Fibroblast of skin of left quadriceps (primary cell): ENCODE measurements at regions not wholly inside any gene's neighbourhood (a gene's known extent, or its start where the extent isn't known, plus 50 kb on each side); places are given as distances from the start of the nearest gene placed in this dataset.

Source experiments
- DNase-seq, 2 experiments: peaks; one replicate each; pipeline ENCODE4 v3.0.0-alpha.2; 2013; ENCODE audit warnings: low read depth in 2 of 2

DNA sequence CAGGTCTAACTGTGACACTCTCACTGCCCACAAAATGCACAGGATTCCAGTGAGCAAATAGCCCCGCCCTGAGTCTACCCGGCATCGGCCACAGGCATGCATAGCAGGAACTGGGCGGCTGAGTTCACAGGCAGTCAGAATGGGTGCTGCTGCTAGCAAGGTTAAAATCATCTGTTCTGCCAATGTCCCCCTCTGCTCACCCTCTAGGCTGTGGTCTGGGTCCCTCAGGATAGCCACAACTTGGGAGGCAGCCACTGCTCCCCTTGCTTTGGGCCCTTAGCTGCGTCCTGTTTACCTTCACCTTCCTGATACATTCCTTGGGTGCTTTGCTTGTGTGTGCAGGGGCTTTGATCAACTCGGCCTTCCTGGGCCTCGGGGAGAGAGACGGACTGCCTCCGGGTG is 232.9 kb upstream of the RGMA start:
- peak; percentile 6 to 18 for DNase-seq

DNA sequence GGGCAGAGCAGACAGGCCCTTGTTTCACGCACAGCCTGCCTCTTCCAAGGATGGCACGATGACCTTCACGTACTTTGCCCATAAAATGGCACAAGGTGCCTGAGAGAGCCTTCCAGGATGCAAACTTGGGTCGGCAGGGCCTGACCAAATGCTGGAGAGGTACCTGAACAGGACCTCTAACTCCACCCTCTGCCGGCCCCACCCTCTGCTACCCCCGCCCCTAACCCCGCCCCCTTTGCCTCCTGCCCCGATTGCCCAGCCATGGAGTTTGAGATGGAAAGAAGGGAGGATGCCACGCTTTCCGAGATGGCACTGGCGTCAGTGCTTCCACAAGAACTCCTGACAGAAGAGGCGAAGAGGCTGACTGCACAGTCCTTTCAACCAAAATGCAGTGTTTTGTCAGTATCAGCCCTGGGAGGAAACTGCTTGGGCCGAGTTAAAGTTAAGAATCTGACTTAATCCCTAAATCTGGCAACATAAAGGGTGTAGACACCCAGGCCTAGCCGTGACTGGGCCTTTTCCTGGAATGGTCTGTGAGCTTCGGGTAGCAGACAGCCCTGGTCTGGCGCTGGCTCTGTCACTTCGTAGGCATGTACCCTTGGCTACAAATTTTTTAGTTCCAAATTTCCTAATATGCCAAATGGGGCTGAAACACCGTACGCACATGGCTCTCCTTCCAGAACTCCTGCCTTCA is 230.3 kb upstream of the RGMA start:
- no peak for DNase-seq

DNA sequence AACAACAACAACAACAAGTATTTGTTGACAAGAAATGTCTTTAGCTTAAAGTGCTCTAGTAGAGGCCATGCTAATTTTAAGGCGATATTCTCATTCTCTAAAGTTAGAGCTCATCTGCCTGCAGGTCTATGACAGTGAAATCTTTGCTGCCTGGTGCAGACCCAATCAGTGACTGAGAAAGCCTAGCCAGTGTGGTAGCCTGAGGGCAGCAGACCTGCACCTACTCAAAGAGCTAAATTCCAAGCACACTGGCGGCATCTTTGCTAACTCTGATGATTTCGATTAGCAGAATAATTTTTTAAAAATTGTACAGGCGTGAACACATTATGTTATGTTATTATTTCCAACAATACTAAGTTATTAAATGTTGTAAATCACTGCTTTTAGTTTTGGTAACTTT is 228.8 kb upstream of the RGMA start:
- DNase-seq: no peak

DNA sequence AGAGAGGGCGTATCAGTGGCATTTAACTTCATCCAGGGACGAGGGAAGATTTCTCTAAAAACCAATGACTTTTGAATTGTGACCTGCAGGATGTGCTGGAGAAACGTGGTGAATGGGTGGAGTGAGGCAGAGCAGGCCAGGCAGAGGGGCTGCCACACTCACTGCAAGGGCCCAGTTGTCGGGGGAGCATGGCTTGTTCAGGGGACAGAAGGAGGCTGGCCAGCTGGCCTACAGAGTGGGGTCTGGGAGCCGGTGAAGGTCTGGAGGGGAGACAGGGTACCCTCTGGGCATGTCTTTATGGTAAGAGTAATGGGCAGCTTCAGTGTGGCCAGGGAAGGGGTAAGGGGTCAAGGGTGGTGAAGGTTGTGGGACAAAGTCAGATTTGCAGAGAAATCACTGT is 225.2 kb upstream of the RGMA start:
- DNase-seq: no peak

DNA sequence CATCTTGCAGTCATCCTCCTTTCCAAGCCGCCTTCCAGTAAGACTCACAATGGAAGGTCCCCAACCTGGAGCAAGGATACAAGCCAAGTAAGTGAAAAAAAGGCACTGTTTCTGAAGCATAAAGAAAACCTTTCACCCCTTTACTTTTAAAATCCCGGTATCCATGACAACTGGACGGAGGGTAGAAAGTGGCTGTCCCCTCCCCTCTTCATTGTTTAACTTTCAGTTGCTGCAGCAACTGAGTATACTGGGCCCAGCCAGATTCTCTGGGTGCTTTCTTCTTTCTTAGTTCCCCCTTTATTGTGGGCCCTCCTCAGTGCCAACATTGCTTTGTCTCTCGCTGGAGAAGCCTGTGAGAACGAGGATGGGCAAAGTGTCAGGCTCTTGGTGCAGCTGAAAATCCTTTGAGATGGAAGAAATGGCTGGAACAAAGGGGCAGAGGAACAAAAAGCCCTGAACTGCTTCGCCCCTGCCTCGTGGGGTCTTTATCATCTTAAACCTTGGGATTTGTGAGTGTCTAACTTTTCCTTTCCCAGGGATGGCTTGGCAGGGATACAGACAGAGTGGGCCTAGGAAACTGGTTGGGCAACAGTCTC is 224.0 kb upstream of the RGMA start:
- DNase-seq: no peak

DNA sequence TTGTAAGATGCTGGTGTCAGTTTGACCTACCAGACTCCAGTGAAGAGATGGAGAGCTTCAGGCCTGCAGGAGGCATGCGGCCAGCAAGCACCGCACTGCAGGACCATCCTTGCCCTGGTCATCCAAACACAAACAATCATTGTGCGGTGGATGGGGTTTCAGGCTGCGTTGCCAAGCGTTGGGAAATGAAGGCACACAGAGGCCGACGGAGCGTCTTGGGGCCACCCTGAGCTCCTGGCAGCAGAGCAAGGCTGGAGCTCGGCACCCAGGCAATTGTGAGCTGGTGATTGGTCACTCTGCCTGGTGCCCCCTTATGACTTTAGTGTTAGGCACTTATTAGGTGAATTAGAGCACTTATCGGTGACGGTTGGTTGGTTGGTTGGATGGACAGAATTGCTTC is 222.6 kb upstream of the RGMA start:
- no peak for DNase-seq

DNA sequence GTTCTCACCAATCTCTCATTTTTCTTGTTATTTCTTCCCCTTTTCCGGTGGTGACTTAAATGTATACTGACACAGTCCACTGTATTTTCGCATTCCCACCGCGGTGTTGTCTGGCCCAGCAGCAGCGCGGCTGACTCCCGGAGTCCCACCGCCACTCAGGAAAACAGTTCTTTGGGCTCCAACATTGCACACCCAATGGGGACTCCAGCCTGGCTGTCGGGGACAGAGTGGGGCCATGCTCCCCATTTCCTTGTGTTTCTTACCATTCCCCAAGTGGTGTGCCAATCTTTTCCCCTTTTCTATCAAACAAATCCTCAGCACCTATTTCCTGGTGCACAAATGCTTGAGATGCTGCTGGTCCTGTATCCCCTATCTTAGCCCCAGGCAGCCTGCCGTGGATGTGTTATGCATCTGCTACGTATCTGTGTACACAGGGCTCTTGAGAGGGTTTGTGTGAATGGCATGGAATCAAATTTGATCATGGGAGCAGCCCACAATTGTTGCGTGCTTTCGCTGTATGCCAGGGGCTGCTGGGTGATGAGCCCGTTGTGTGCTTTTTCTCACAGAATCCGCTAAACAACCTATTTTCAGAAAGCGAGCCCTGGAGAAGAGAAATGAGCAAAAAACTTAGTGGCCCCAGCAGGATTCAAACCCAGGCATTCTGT is 219.1 kb upstream of the RGMA start:
- DNase-seq: no peak

DNA sequence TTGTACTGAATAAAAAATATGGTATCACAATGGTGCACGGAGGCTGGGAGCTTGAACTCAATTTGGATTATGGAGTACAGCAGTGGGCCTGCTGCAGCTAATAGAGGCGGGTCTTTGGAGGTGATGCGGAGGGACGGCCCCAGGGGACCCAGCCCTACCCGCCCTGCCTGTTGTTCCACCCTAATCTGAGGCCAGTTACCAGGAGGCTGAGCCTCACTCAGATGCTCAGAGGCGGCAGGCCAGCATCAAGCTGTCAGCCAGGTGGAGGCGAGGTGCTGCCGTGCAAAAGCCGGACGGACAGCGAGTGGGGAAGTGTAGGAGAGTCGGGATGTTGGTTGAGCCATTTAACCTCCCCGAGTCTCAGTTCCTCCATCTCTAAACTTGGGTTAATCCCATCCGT is 218.5 kb upstream of the RGMA start:
- DNase-seq: no peak

DNA sequence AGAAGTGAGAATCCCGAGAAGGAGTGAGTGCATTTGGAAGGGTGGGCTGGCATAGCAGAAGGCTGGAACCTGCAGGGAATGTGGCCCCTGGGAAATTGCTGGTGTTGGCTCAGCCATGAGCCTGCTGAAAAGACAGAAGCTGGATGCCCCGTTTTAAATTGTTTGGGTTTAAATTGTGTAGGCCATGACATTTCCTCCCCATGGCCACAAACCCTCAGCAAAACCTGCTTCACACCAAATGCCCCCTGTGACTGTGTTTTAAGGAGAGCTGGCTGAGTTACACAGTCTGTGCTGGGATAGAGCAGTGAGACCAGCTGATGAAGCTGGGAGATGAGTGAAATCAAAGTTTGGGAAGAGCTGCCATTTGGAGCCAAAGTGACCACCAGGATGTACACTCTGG is 216.3 kb upstream of the RGMA start:
- no peak for DNase-seq

DNA sequence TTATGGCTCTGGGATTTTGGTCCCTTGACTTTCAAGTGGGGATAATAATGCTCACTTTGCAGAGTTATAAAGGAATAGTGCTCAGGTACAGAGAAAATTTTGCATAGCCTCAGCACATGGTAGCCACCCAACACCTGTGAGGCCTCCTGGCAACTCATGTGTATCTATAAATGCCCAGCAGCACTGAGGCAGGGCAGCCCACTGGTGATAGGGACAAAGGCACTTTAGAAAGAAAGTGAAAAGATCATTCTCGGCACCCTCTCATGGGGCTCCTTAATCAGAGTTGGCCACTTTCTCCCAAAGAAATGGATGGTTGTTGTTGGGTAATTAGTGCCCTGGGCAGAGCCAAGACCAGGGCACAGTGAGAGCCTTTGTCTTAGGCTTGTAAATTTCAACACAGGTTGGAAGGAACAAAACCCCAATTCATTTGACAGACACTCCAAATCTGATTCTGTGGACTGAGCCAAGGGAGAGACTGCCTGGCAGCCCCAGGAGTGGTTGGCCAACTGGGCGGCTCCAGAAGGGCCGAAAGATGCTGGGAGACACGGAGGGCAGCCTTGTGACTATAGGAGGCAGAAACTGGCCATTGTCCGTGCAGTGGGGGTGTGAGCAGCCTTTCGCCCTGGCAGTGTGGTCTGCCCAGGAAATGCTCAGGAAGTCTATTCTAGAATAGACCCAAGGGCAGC is 213.2 kb upstream of the RGMA start:
- no peak for DNase-seq

DNA sequence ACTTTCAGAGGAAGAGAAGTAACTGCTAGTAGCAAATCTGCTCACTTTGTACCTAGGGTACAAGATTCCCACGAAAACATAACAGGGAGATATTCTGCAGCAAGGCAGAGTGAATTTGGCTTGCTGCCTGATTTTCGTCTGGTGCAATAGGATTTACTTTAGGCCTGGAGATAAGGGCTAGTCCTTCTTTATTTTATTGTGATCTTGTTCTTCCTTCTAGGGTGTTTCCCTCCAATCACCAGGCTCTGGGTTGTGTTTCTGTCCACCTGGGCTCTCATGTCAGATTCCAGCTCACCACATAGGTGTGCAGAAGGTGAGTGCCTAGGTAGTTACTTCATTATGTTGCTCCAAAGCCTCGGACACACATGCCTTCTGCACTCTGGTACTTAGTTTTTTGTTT is 211.8 kb upstream of the RGMA start:
- no peak for DNase-seq

DNA sequence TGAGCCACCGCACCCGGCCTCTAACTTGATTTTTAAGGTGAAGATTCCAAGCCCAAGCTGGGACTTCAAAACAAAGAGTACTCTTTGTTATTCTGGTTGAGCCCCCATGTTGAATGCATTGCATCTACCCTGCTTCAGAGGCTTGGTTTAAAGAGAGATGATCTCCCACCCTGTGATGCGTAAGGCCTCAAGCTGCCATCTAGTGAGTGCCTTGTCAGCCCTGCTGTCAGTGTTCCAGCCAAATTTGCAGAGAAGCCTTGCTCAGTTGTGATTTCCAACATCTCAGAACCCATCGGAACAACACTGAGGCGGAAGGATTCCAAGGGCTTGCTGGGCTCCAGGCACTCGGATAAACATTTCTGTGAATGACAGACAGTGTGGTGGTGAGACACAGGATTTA is 210.7 kb upstream of the RGMA start:
- no peak for DNase-seq

DNA sequence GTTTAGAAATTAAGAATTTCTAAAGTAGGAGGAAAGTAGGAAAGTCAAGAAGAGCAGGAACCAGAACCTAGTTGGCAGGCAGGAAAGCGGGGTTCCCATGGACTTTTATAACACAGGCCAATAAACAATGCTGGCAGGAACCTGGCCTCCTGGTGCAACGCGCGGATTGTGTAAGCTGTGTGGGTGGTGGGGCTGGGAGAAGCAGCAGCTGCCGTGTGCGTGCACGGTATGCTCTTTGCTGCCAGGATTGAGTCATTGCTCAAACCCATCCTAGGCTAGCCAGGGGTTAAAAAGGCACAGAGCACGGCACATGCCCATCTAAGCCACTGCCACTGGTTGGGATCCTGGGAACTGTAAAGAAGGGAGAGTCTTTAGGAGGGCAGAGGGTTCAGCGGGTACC is 209.9 kb upstream of the RGMA start:
- DNase-seq: no peak

DNA sequence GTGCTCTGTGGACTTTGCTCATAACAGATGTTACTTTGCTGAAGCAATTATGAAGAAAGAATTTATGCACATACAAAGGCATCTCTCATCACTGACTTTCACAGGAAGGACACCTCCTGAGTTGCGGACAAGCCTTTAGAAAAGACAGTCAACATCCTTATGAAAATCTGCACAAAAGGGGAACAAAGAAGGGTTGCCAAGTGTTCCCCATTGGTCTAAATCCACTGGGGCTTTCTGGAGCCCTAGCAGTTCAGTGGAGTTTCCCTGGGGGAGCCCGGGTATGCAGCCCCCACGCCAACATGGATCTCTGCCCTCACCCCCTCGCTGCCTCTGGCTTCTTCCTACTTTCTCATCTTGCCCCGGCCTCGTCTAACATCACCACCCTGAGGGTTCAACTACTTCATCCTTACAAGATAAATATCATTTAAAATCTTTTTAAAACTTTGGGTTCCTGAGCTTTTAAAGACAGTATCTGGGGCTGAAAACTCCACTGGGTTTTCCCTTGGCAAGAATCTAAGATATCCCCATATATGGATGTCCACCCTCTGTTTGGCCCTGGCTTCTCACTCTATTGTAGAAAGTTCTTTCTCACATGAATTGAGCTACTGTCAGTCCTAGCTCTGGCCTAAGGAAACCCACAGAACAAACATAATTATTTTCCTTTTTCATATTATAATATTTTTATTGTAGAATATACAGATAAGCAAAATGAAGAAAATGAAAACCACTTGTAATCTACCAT is 207.9 kb upstream of the RGMA start:
- no peak for DNase-seq

DNA sequence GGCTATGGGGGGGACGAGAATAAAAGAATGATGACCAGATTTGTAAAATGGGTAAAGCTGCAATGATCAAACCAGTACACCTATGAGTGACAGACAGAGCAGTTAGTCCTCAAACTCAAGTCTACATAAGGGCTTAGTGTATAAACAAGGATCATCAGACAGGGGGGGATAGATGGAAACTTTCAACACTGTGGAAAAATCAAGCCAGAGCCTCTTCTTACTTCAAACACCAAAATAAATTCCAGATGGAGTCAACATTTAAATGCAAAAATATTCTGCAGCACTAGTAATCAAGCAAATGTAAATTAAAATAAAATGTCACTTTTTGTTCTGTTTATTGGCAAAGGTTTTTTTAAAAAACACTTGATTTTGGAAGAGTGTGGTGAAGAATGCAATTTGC is 205.9 kb upstream of the RGMA start:
- no peak for DNase-seq

DNA sequence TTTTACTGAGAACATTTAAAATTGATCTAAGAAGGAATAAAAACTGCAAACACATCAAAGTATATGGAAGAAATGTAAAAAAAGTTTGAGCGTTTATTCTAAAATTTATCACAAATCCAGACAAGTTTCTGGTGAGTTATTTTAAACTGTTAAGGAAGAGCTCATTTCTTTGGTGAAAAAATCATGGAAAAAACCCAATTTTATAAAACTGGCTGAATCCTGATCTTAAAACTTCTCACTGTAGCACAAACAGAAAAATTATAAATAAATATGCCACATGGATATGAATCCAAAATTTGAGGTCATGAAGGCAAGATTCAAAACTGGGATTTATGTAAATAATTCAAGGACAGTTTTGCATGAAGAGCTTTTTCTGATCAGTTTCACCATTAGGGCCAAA is 205.1 kb upstream of the RGMA start:
- DNase-seq: no peak

DNA sequence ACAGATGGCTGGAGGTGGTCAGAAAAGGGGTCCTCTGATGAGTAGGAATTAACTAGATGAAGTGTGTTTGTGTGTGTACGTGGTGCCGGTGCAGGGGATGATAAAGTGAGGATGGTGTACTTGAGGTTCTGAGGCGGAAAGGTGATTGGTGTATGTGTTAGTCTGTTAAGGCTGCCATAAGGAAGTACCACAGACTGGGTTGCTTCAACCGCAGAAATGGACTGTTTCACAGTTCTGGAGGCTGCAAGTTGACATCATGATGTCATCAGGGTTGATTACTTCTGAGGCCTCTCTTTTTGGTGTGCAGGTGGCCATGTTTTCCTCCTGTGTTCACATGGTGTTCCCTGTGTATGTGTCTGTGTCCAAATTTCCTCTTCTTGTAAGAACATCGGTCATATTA is 202.4 kb upstream of the RGMA start:
- no peak for DNase-seq

DNA sequence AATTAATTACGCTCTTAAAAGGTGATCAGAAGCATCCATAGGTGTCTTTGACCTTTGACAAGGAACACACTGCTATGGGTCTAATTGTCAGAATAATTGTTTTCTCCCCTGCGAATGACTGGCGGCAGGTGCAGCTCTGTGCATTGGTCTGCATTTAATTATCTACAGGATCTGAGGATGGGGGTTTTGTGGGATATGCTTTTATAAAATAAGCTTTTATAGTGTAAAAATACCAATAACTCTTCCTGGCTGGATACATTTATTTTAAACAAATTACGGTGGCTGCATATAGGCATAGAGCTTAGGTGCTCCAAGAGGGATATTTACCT is 201.6 kb upstream of the RGMA start:
- DNase-seq: no peak

DNA sequence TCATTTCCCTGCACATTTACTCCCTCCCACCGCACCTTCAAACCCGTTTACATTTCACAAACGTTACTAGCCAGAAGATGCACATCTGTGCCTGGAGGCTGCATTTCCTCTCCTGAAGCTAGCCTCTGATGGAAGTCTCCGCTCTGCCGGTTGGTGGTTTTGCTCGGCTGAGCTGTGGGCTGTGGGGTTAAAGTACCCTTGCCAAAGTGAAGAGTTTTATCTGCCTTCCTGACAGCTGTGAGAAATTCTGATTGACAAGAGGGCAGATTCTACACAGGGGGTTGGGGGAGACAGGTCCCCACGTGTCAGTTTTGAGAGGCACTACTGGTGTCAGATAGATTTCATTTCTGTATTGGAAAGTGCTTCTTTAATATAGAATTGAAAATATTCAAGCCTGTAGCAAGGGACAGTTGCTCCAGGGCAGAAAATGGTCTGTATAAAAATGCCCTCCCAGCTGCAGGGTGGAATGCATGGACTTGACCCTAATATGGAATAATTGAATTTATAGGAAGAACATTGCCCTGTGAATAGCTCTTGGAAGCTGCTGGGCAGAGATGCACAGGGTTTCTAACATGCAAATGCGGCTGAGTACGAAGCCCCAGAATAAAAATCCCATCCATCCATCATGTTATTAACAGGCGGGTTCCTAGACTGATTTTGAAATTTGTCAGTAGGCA is 201.1 kb upstream of the RGMA start:
- no peak for DNase-seq

DNA sequence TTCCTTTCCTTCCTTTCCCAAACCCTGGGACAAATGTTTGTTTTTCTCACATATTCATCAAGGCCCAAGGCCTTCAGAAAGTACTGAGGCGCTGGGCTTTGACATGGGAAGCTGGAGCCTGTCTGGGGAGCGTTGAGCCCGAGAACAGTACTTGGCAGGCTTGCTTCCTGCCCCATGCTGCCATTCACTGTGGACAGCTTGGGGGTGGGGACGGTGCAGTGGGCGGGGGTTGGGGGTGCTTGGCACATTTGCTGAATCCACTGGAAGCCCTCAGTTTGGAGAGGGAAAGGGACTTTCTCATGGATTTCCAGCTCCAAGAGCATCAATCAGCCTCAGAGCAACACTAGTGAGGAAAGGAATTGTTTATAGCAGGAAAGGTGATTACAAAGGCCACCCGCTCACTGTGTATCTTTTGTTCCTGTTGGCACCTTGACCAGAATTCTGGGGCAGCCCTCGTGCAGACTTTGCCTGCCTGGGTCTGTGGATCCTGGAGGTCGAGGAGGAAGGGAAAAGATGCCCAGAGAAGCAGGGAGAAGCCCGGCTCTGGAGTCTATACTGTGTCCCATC is 199.8 kb upstream of the RGMA start:
- DNase-seq: no peak

DNA sequence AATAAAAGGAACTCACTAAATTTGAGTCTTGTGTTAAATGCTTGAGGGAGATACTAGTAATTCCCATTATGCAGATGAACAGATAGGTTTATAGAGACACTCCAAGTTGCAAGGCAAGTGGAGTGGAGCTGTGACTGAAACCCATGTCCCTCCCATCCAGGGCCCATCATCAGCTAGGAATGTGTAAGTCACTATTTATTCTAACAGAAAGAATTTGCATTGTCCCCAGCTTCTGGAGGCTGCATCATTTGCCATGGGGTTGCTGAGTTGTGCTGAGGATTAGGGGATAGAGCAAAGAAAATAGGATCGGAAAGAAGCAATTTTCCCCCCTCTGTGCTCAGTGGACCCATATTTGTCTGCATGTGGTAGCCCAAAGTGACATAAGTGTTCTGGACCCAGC is 197.4 kb upstream of the RGMA start:
- no peak for DNase-seq

DNA sequence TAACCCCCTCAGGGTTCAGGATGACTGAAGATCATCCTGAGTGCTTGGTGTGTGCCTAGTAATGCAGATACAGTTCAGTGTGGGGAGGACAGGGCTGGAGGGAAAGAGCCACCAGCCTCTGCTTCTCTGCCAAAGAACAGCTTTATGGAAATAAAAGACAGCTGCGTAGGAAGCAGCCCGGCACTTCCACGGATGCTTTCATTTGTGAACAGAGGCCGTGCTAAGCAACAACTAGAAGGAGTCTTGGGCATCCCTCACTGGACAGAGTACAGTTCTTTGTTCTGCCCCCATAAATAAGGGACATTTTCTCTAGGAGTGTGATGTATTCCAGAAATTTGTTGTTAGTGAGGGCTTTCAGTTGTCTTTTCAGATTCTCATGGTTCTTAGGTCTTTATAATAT is 194.8 kb upstream of the RGMA start:
- no peak for DNase-seq
